NT2/D1 (cell line): ENCODE measurements at regions not wholly inside any gene's neighbourhood (a gene's known extent, or its start where the extent isn't known, plus 50 kb on each side); places are given as distances from the start of the nearest gene placed in this dataset.

Source experiments
- DNase-seq: peaks from one replicate; pipeline ENCODE4 v3.0.0-alpha.2; 2011; ENCODE audit warnings: low read depth, low spot score
- H3K27me3 ChIP-seq: 2 replicates; pipeline ENCODE4 v1.6.0; 2011; ENCODE audit warnings: mild to moderate bottlenecking; ENCODE audit not compliant: insufficient read length, insufficient read depth
- H3K36me3 ChIP-seq: 2 replicates; pipeline ENCODE4 v1.6.1; 2011; ENCODE audit warnings: mild to moderate bottlenecking, low read length, mixed read lengths; ENCODE audit not compliant: insufficient read depth, insufficient read length
- H3K4me1 ChIP-seq: 2 replicates; pipeline ENCODE4 v1.5.1; 2011; ENCODE audit not compliant: insufficient read depth, insufficient read length
- H3K4me3 ChIP-seq: 2 replicates; pipeline ENCODE4 v1.5.1; 2011; ENCODE audit warnings: low read depth; ENCODE audit not compliant: insufficient read length
- H3K9ac ChIP-seq: 2 replicates; pipeline ENCODE4 v1.6.0; 2011; ENCODE audit warnings: low read depth; ENCODE audit not compliant: insufficient read length
- H3K9me3 ChIP-seq: 2 replicates; pipeline ENCODE4 v1.5.1; 2011; ENCODE audit warnings: mild to moderate bottlenecking, low read length; ENCODE audit not compliant: insufficient read depth
- SUZ12 ChIP-seq: IDR thresholded peaks from 2 replicates; pipeline ENCODE4 v1.6.1; 2011; ENCODE audit not compliant: insufficient read length, insufficient read depth; ENCODE audit errors: extremely low read depth
- YY1 ChIP-seq: IDR thresholded peaks from 2 replicates; pipeline ENCODE4 v1.6.1; 2011; ENCODE audit not compliant: insufficient read length, insufficient read depth
- ZNF274 ChIP-seq: IDR thresholded peaks from 2 replicates; pipeline ENCODE4 v1.6.1; 2011; ENCODE audit warnings: mild to moderate bottlenecking, low read depth, low read length

GRCh38 chr1:25033828-25034705, 104.0 kb upstream of the RUNX3 start:
- peaks cover 13% of the 10 kb centered on the region for H3K4me1 ChIP-seq
- no peaks in the 10 kb centered on the region for H3K36me3 ChIP-seq
- H3K9me3 ChIP-seq = peaks cover 9% of the 10 kb centered on the region
- TF ChIP-seq YY1 (no peak), SUZ12 (no peak), ZNF274 (no peak)
- no peaks in the 10 kb centered on the region for H3K27me3 ChIP-seq
- H3K9ac ChIP-seq = peak overlapping the region; percentile 21
- DNase-seq = no peak
- no peak overlapping the region for H3K4me3 ChIP-seq

GRCh38 chr1:25033030-25033827, 103.2 kb upstream of the RUNX3 start:
- no peaks in the 10 kb centered on the region for H3K27me3 ChIP-seq
- H3K36me3 ChIP-seq = no peaks in the 10 kb centered on the region
- H3K4me3 ChIP-seq = no peak overlapping the region
- peaks cover 17% of the 10 kb centered on the region for H3K9me3 ChIP-seq
- peaks cover 12% of the 10 kb centered on the region for H3K4me1 ChIP-seq
- H3K9ac ChIP-seq = no peak overlapping the region
- TF ChIP-seq YY1 (no peak), SUZ12 (no peak), ZNF274 (no peak)
- no peak for DNase-seq

GRCh38 chr1:25031966-25032667, 102.0 kb upstream of the RUNX3 start:
- TF ChIP-seq ZNF274 = no peak
- no peak for TF ChIP-seq YY1
- TF ChIP-seq SUZ12 = no peak
- H3K4me3 ChIP-seq = no peak overlapping the region
- no peaks in the 10 kb centered on the region for H3K27me3 ChIP-seq
- peaks cover 23% of the 10 kb centered on the region for H3K4me1 ChIP-seq
- no peaks in the 10 kb centered on the region for H3K36me3 ChIP-seq
- no peak for DNase-seq
- H3K9me3 ChIP-seq = peaks cover 17% of the 10 kb centered on the region
- H3K9ac ChIP-seq = no peak overlapping the region

- H3K27me3 ChIP-seq = no peaks in the 10 kb centered on the region
- no peak for DNase-seq
- H3K4me1 ChIP-seq = peaks cover 28% of the 10 kb centered on the region
- no peak for TF ChIP-seq ZNF274
- TF ChIP-seq SUZ12 = no peak
- TF ChIP-seq YY1 = no peak
- no peaks in the 10 kb centered on the region for H3K36me3 ChIP-seq
- H3K9ac ChIP-seq = no peak overlapping the region
- H3K4me3 ChIP-seq = no peak overlapping the region
- peaks cover 17% of the 10 kb centered on the region for H3K9me3 ChIP-seq
These were observed 101.5 kb upstream of the RUNX3 start for GRCh38 chr1:25031601-25031965.

- Histone ChIP-seq H3K4me1 (peaks cover 30% of the 10 kb centered on the region), H3K27me3 (no peaks in the 10 kb centered on the region), H3K4me3 (no peak overlapping the region), H3K36me3 (no peaks in the 10 kb centered on the region), H3K9me3 (peaks cover 17% of the 10 kb centered on the region), H3K9ac (no peak overlapping the region)
- TF ChIP-seq SUZ12 = no peak
- no peak for TF ChIP-seq YY1
- TF ChIP-seq ZNF274 = no peak
- DNase-seq = no peak
These were observed 100.9 kb upstream of the RUNX3 start for GRCh38 chr1:25030674-25031589.

GRCh38 chr1:25030012-25030411, 99.9 kb upstream of the RUNX3 start:
- Histone ChIP-seq H3K4me3 (no peak overlapping the region), H3K9me3 (peaks cover 17% of the 10 kb centered on the region), H3K27me3 (no peaks in the 10 kb centered on the region), H3K4me1 (peaks cover 39% of the 10 kb centered on the region), H3K9ac (no peak overlapping the region), H3K36me3 (no peaks in the 10 kb centered on the region)
- TF ChIP-seq SUZ12 (no peak), YY1 (no peak), ZNF274 (no peak)
- DNase-seq = no peak
